Esophagus muscularis mucosa (tissue), 4 donors: ENCODE measurements at regions not wholly inside any gene's neighbourhood (a gene's known extent, or its start where the extent isn't known, plus 50 kb on each side); places are given as distances from the start of the nearest gene placed in this dataset.
"Not testable (repeated sequence)": the region's sequence is repeated elsewhere in the genome, so short reads cannot be mapped to it uniquely, and the experiment has no call there.

ENCODE experiments used
- DNase-seq: peaks from one replicate; pipeline ENCODE4 v3.0.0-alpha.2; 2017; ENCODE audit errors: extremely low spot score
- H3K27ac ChIP-seq, 4 donors: fragments of 200-600 bp; sonication (generic); replicated peaks in 1 of 4; 1 replicate in 3 of 4; 2 replicates in 1 of 4; pipeline ENCODE4 v1.5.1; 2016 to 2019; ENCODE audit warnings: mild to moderate bottlenecking in 1 of 4
- H3K27me3 ChIP-seq, 4 donors: fragments of 200-600 bp; sonication (generic); one replicate each; pipeline versions ENCODE4 v1.5.1 to v1.6.0; 2016 to 2019
- H3K36me3 ChIP-seq, 4 donors: fragments of 200-600 bp; sonication (generic); one replicate each; pipeline ENCODE4 v1.5.1; 2016 to 2019
- H3K4me1 ChIP-seq, 4 donors: fragments of 200-600 bp; sonication (generic); one replicate each; pipeline ENCODE4 v1.5.1; 2016 to 2019
- H3K4me3 ChIP-seq, 4 donors: fragments of 200-600 bp; sonication (generic); 1 replicate in 2 of 4; 2 replicates in 2 of 4; pipeline ENCODE4 v1.5.1; 2016 to 2019; ENCODE audit warnings: mild to moderate bottlenecking in 4 of 4, moderate library complexity in 1 of 4
- H3K9me3 ChIP-seq, 4 donors: fragments of 200-600 bp; sonication (generic); 1 replicate in 3 of 4; 2 replicates in 1 of 4; pipeline ENCODE4 v1.5.1; 2016 to 2019
- CTCF ChIP-seq, 3 experiments: fragments of 200-600 bp in 2 of 3; fragments of 450-650 bp in 1 of 3; sonication (generic) in 2 of 3; IDR thresholded peaks; one replicate each; pipeline ENCODE4 v1.5.1; 2017 to 2019; ENCODE audit warnings: antibody characterized with exemption in 3 of 3, mild to moderate bottlenecking in 2 of 3, moderate library complexity in 1 of 3
- EP300 ChIP-seq: sonication (generic); formaldehyde crosslinking; IDR thresholded peaks from one replicate; pipeline ENCODE4 v1.6.1; 2017; ENCODE audit warnings: antibody characterized with exemption
- POLR2A ChIP-seq: fragments of 450-650 bp; IDR thresholded peaks from one replicate; pipeline ENCODE4 v1.6.1; 2017; ENCODE audit warnings: antibody characterized with exemption, moderate library complexity, mild to moderate bottlenecking, low read depth
- POLR2AphosphoS5 ChIP-seq, 2 donors: sonication (generic); formaldehyde crosslinking; IDR thresholded peaks; one replicate each; pipeline ENCODE4 v1.6.1; 2017; ENCODE audit warnings: antibody characterized with exemption in 2 of 2
- WGBS: methylation state at CpG from one replicate; pipeline ENCODE4 v1.1.5; 2018; 5-methylcytosine and 5-hydroxymethylcytosine counted together
- intact Hi-C: fragments of 100-400 bp; cut with DNase I; formaldehyde crosslinking; loops from one replicate; pipeline ENCODE4 v1.15.1; 2023

- Histone ChIP-seq H3K4me1 (no peaks in the 10 kb centered on the region), H3K36me3 (no peaks in the 10 kb centered on the region), H3K9me3 (no peaks in the 10 kb centered on the region), H3K27me3 (no peaks in the 10 kb centered on the region), H3K4me3 (no peak overlapping the region), H3K27ac (no peak overlapping the region)
- TF ChIP-seq POLR2A (no peak), POLR2AphosphoS5 (IDR thresholded peaks at IDR 0.05) (no peak), CTCF (IDR thresholded peaks at IDR 0.05) (no peak), EP300 (no peak)
- DNase-seq = no peak
- intact Hi-C loops = no loop called here
Observed at GRCh38 chr3:26271848-26272247, 350.7 kb upstream of the LRRC3B start.

- no peak overlapping the region for H3K27ac ChIP-seq
- TF ChIP-seq EP300 (no peak), POLR2A (no peak), POLR2AphosphoS5 (IDR thresholded peaks at IDR 0.05) (no peak), CTCF (IDR thresholded peaks at IDR 0.05) (no peak)
- no peaks in the 10 kb centered on the region for H3K4me1 ChIP-seq
- no peak for DNase-seq
- intact Hi-C loops = no loop called here
- H3K9me3 ChIP-seq = no peaks in the 10 kb centered on the region
- no peaks in the 10 kb centered on the region for H3K27me3 ChIP-seq
- H3K4me3 ChIP-seq = no peak overlapping the region
- H3K36me3 ChIP-seq = no peaks in the 10 kb centered on the region
Observed at GRCh38 chr3:26273196-26273595, 349.4 kb upstream of the LRRC3B start.

- Histone ChIP-seq H3K36me3 (no peaks in the 10 kb centered on the region), H3K4me1 (no peaks in the 10 kb centered on the region), H3K4me3 (no peak overlapping the region), H3K27me3 (no peaks in the 10 kb centered on the region), H3K27ac (no peak overlapping the region), H3K9me3 (peaks cover 0 to 12% (median 5%) of the 10 kb centered on the region in 4 donors)
- no peak for DNase-seq
- WGBS = 86% methylated on average over 1 of the region's 1 CpG
- no peak for TF ChIP-seq EP300
- intact Hi-C loops = no loop called here
Observed at GRCh38 chr3:26279091-26279490, 343.5 kb upstream of the LRRC3B start.

- Histone ChIP-seq H3K4me3 (no peak overlapping the region), H3K4me1 (no peaks in the 10 kb centered on the region), H3K9me3 (peaks cover 0 to 25% (median 17%) of the 10 kb centered on the region in 4 donors), H3K27ac (no peak overlapping the region), H3K36me3 (no peaks in the 10 kb centered on the region), H3K27me3 (no peaks in the 10 kb centered on the region)
- no peak for DNase-seq
- WGBS = 75% methylated on average over 2 of the region's 2 CpGs
- TF ChIP-seq EP300 = no peak
- no peak for TF ChIP-seq CTCF (IDR thresholded peaks at IDR 0.05)
- TF ChIP-seq POLR2A = no peak
- no peak for TF ChIP-seq POLR2AphosphoS5 (IDR thresholded peaks at IDR 0.05)
- intact Hi-C loops = no loop called here
Observed at GRCh38 chr3:26280517-26280916, 342.1 kb upstream of the LRRC3B start.

- H3K27me3 ChIP-seq = no peaks in the 10 kb centered on the region
- no peak for DNase-seq
- no peak overlapping the region for H3K27ac ChIP-seq
- 86% methylated on average over 3 of the region's 3 CpGs for whole genome bisulfite sequencing
- intact Hi-C loops = no loop called here
- H3K4me1 ChIP-seq = no peaks in the 10 kb centered on the region
- TF ChIP-seq CTCF (IDR thresholded peaks at IDR 0.05) = no peak
- H3K36me3 ChIP-seq = no peaks in the 10 kb centered on the region
- H3K4me3 ChIP-seq = no peak overlapping the region
- H3K9me3 ChIP-seq = peaks cover 0 to 25% (median 17%) of the 10 kb centered on the region in 4 donors
Observed at GRCh38 chr3:26281284-26281985, 341.1 kb upstream of the LRRC3B start.

- H3K4me1 ChIP-seq, H3K27me3 ChIP-seq, H3K36me3 ChIP-seq, H3K27ac ChIP-seq, H3K4me3 ChIP-seq, DNase-seq, intact Hi-C loops: not testable (repeated sequence)
- H3K9me3 ChIP-seq = peaks cover 0 to 25% (median 17%) of the 10 kb centered on the region in 4 donors
- 95% methylated on average over 4 of the region's 4 CpGs for WGBS
Observed at GRCh38 chr3:26284503-26284902, 338.1 kb upstream of the LRRC3B start.
